Trophoblast cell (in vitro differentiated cells and primary cell): ENCODE measurements at regions not wholly inside any gene's neighbourhood (a gene's known extent, or its start where the extent isn't known, plus 50 kb on each side); places are given as distances from the start of the nearest gene placed in this dataset.
A peak's percentile ranks its signal among the peaks of the same experiment; 100 is the strongest.
"Not testable (repeated sequence)": the region's sequence is repeated elsewhere in the genome, so short reads cannot be mapped to it uniquely, and the experiment has no call there.

Experiments
- DNase-seq, 2 donors: peaks; one replicate each; pipeline ENCODE4 v3.0.0-alpha.2; 2016
- H2AFZ ChIP-seq: 2 replicates; pipeline ENCODE4 v1.6.1; 2013; ENCODE audit warnings: low read length, moderate library complexity, mild to moderate bottlenecking; ENCODE audit not compliant: insufficient read depth, poor library complexity
- H2AK5ac ChIP-seq: 2 replicates; pipeline ENCODE4 v1.6.1; 2013; ENCODE audit warnings: mild to moderate bottlenecking, low read length
- H2BK120ac ChIP-seq: 2 replicates; pipeline ENCODE4 v1.6.1; 2013; ENCODE audit warnings: low read length, mild to moderate bottlenecking, moderate library complexity; ENCODE audit not compliant: insufficient read depth, poor library complexity
- H2BK12ac ChIP-seq: 2 replicates; pipeline ENCODE4 v1.6.1; 2013; ENCODE audit warnings: mild to moderate bottlenecking, low read length, moderate library complexity
- H2BK5ac ChIP-seq: 2 replicates; pipeline ENCODE4 v1.6.1; 2013; ENCODE audit warnings: low read length, low read depth, moderate library complexity, mild to moderate bottlenecking; ENCODE audit not compliant: poor library complexity
- H3K14ac ChIP-seq: 2 replicates; pipeline ENCODE4 v1.6.1; 2013; ENCODE audit warnings: mild to moderate bottlenecking, low read length
- H3K18ac ChIP-seq: 2 replicates; pipeline ENCODE4 v1.6.1; 2013; ENCODE audit warnings: mild to moderate bottlenecking, low read length
- H3K23ac ChIP-seq: 2 replicates; pipeline ENCODE4 v1.6.1; 2013; ENCODE audit warnings: low read length
- H3K27ac ChIP-seq: 2 replicates; pipeline ENCODE4 v1.5.1; 2013; ENCODE audit warnings: low read depth, mild to moderate bottlenecking, inconsistent platforms, low read length, moderate library complexity
- H3K27me3 ChIP-seq: 2 replicates; pipeline ENCODE4 v1.6.1; 2013; ENCODE audit warnings: inconsistent platforms, mild to moderate bottlenecking, low read length, moderate library complexity; ENCODE audit not compliant: insufficient read depth
- H3K36me3 ChIP-seq, 2 experiments: 1 replicate in 1 of 2; 2 replicates in 1 of 2; pipeline ENCODE4 v1.6.1; 2013; ENCODE audit warnings: low read length in 2 of 2, mild to moderate bottlenecking in 2 of 2, moderate library complexity in 1 of 2; ENCODE audit not compliant: insufficient read depth in 2 of 2, control insufficient read depth in 1 of 2
- H3K4ac ChIP-seq: 2 replicates; pipeline ENCODE4 v1.6.1; 2013; ENCODE audit warnings: low read depth, mild to moderate bottlenecking, low read length, moderate library complexity
- H3K4me1 ChIP-seq, 2 experiments: 1 replicate in 1 of 2; 2 replicates in 1 of 2; pipeline ENCODE4 v1.6.1; 2013; ENCODE audit warnings: low read length in 2 of 2, mild to moderate bottlenecking in 2 of 2, moderate library complexity in 1 of 2; ENCODE audit not compliant: insufficient read depth in 2 of 2, control insufficient read depth in 1 of 2
- H3K4me2 ChIP-seq: 2 replicates; pipeline ENCODE4 v1.6.1; 2013; ENCODE audit warnings: inconsistent platforms, mild to moderate bottlenecking, low read length, moderate library complexity
- H3K4me3 ChIP-seq: 2 replicates; pipeline ENCODE4 v1.5.1; 2013; ENCODE audit warnings: mild to moderate bottlenecking, low read depth, low read length, inconsistent platforms
- H3K79me1 ChIP-seq: one replicate; pipeline ENCODE4 v1.6.1; 2013; ENCODE audit warnings: low read length
- H3K79me2 ChIP-seq: 2 replicates; pipeline ENCODE4 v1.6.1; 2013; ENCODE audit warnings: low read length, mild to moderate bottlenecking; ENCODE audit not compliant: control insufficient read depth, insufficient read depth, poor library complexity
- H3K9ac ChIP-seq: 2 replicates; pipeline ENCODE4 v1.6.1; 2013; ENCODE audit warnings: mild to moderate bottlenecking, low read length
- H3K9me3 ChIP-seq: 2 replicates; pipeline ENCODE4 v1.6.1; 2013; ENCODE audit warnings: low read depth, mild to moderate bottlenecking, control low read depth, inconsistent platforms, low read length; ENCODE audit not compliant: insufficient read depth
- H4K12ac ChIP-seq: 2 replicates; pipeline ENCODE4 v1.6.1; 2013; ENCODE audit warnings: low read depth, mild to moderate bottlenecking, low read length, moderate library complexity
- H4K8ac ChIP-seq: 2 replicates; pipeline ENCODE4 v1.6.1; 2013; ENCODE audit warnings: low read depth, mild to moderate bottlenecking, low read length, moderate library complexity
- H4K91ac ChIP-seq: one replicate; pipeline ENCODE4 v1.6.1; 2013; ENCODE audit warnings: low read depth, mild to moderate bottlenecking, low read length, moderate library complexity
- WGBS: extraction: QIAGEN DNeasy Blood & Tissue Kit; methylation state at CpG from one replicate; pipeline ENCODE4 v1.1.7; 2013; ENCODE audit warnings: missing lambda C conversion rate; ENCODE audit not compliant: insufficient read length, insufficient coverage; ENCODE audit errors: extremely low coverage; 5-methylcytosine and 5-hydroxymethylcytosine counted together

- H3K4me1 ChIP-seq, result peaks cover 0 to 6% of the 10 kb centered on the region in 2 experiments
- H3K9ac ChIP-seq, result no peak overlapping the region
- no peak overlapping the region for H3K18ac ChIP-seq
- H4K8ac ChIP-seq, result no peak overlapping the region
- H4K12ac ChIP-seq, result no peak overlapping the region
- H3K27ac ChIP-seq, result no peak overlapping the region
- H3K4me2 ChIP-seq, result no peak overlapping the region
- H3K79me2 ChIP-seq, result no peaks in the 10 kb centered on the region
- H3K14ac ChIP-seq, result no peak overlapping the region
- no peak overlapping the region for H2BK12ac ChIP-seq
- no peaks in the 10 kb centered on the region for H3K79me1 ChIP-seq
- H2BK120ac ChIP-seq, result no peak overlapping the region
- peak in 1 of 2 donors; percentile 34 for DNase-seq
- H2BK5ac ChIP-seq, result no peak overlapping the region
- no peak overlapping the region for H3K4me3 ChIP-seq
- H2AFZ ChIP-seq, result no peak overlapping the region
- H3K27me3 ChIP-seq, result peaks cover 3% of the 10 kb centered on the region
- no CpG with 5 or more reads among the region's 2 CpGs for WGBS
- H3K9me3 ChIP-seq, result peaks cover 3% of the 10 kb centered on the region
- no peaks in the 10 kb centered on the region for H3K36me3 ChIP-seq
- H3K23ac ChIP-seq, result no peak overlapping the region
- no peak overlapping the region for H4K91ac ChIP-seq
- no peak overlapping the region for H3K4ac ChIP-seq
- H2AK5ac ChIP-seq, result no peak overlapping the region
Observed at GRCh38 chr21:35467566-35467965, 418.5 kb upstream of the RUNX1 start.

- not testable (repeated sequence) for DNase-seq, H3K79me2 ChIP-seq, H4K12ac ChIP-seq, H2AFZ ChIP-seq, H3K9ac ChIP-seq, H2BK5ac ChIP-seq, H2BK120ac ChIP-seq, H2BK12ac ChIP-seq, H3K4ac ChIP-seq, H4K8ac ChIP-seq, H3K4me3 ChIP-seq, H3K4me2 ChIP-seq, H4K91ac ChIP-seq, H3K14ac ChIP-seq, H3K23ac ChIP-seq, H3K36me3 ChIP-seq, H3K27ac ChIP-seq, H3K9me3 ChIP-seq, H2AK5ac ChIP-seq, H3K27me3 ChIP-seq, H3K4me1 ChIP-seq, H3K79me1 ChIP-seq, H3K18ac ChIP-seq
- WGBS, result no CpG with 5 or more reads among the region's 5 CpGs
Observed at GRCh38 chr21:35466681-35467080, 417.6 kb upstream of the RUNX1 start.

GRCh38 chr21:35465741-35466140 lies 416.6 kb upstream of the RUNX1 start:
- no peak overlapping the region for H3K4me2 ChIP-seq
- no peak overlapping the region for H2AK5ac ChIP-seq
- no peak overlapping the region for H4K91ac ChIP-seq
- peaks cover 3% of the 10 kb centered on the region for H3K9me3 ChIP-seq
- no peak overlapping the region for H3K23ac ChIP-seq
- no peaks in the 10 kb centered on the region for H3K79me2 ChIP-seq
- no peak overlapping the region for H3K4me3 ChIP-seq
- H3K18ac ChIP-seq, result no peak overlapping the region
- H3K4ac ChIP-seq, result no peak overlapping the region
- H2BK120ac ChIP-seq, result no peak overlapping the region
- H3K79me1 ChIP-seq, result no peaks in the 10 kb centered on the region
- no peak overlapping the region for H3K14ac ChIP-seq
- no peak overlapping the region for H2BK12ac ChIP-seq
- H3K9ac ChIP-seq, result no peak overlapping the region
- H2BK5ac ChIP-seq, result no peak overlapping the region
- DNase-seq, result no peak
- H4K8ac ChIP-seq, result no peak overlapping the region
- H3K4me1 ChIP-seq, result peaks cover 0 to 6% of the 10 kb centered on the region in 2 experiments
- H3K27me3 ChIP-seq, result no peaks in the 10 kb centered on the region
- no CpG with 5 or more reads among the region's 2 CpGs for WGBS
- H3K27ac ChIP-seq, result no peak overlapping the region
- H3K36me3 ChIP-seq, result no peaks in the 10 kb centered on the region
- no peak overlapping the region for H4K12ac ChIP-seq
- no peak overlapping the region for H2AFZ ChIP-seq

- Histone ChIP-seq H2BK12ac (no peak overlapping the region), H3K36me3 (no peaks in the 10 kb centered on the region), H3K27me3 (no peaks in the 10 kb centered on the region), H3K4me2 (no peak overlapping the region), H4K12ac (no peak overlapping the region), H2BK120ac (no peak overlapping the region), H4K91ac (no peak overlapping the region), H3K79me2 (no peaks in the 10 kb centered on the region), H3K4me1 (no peaks in the 10 kb centered on the region), H3K4me3 (no peak overlapping the region), H3K23ac (no peak overlapping the region), H2AK5ac (no peak overlapping the region), H3K9ac (no peak overlapping the region), H3K4ac (no peak overlapping the region), H4K8ac (no peak overlapping the region), H2AFZ (no peak overlapping the region), H3K79me1 (no peaks in the 10 kb centered on the region), H3K18ac (no peak overlapping the region), H3K9me3 (peaks cover 1% of the 10 kb centered on the region), H2BK5ac (no peak overlapping the region), H3K14ac (no peak overlapping the region), H3K27ac (no peak overlapping the region)
- WGBS, result no CpG with 5 or more reads among the region's 2 CpGs
- DNase-seq, result no peak
Observed at GRCh38 chr21:35461700-35462099, 412.6 kb upstream of the RUNX1 start.
